ENCODE measurements at regions not wholly inside any gene's neighbourhood (a gene's known extent, or its start where the extent isn't known, plus 50 kb on each side); places are given as distances from the start of the nearest gene placed in this dataset.
A peak's percentile ranks its signal among the peaks of the same experiment; 100 is the strongest.

GRCh38 chr7:40918701-40919271, 784.0 kb downstream of the SUGCT start (continued):
- TF ChIP-seq CREB5 (CRISPR knock-in tag; IDR thresholded peaks at IDR 0.05; ENCODE audit: low read depth) (peak; percentile 91), ZC3H10 (CRISPR knock-in tag; IDR thresholded peaks at IDR 0.05) (no peak), TOX (CRISPR knock-in tag; IDR thresholded peaks at IDR 0.05; ENCODE audit: borderline replicate concordance) (no peak), ARNTL (CRISPR knock-in tag; IDR thresholded peaks at IDR 0.05; ENCODE audit: borderline replicate concordance, low read depth) (no peak), PATZ1 (CRISPR knock-in tag; IDR thresholded peaks at IDR 0.05; ENCODE audit: borderline replicate concordance) (no peak), SNAI2 (CRISPR knock-in tag; IDR thresholded peaks at IDR 0.05) (no peak), ZNF8 (CRISPR knock-in tag; IDR thresholded peaks at IDR 0.05) (no peak)

GRCh38 chr7:40916813-40917212, 782.0 kb downstream of the SUGCT start:
- ATAC-seq, result no peak
- no peak for TF ChIP-seq ARNTL (CRISPR knock-in tag; IDR thresholded peaks at IDR 0.05; ENCODE audit: borderline replicate concordance, low read depth)
- TF ChIP-seq CSRNP3 (CRISPR knock-in tag; IDR thresholded peaks at IDR 0.05), result no peak
- no peak for TF ChIP-seq TOX (CRISPR knock-in tag; IDR thresholded peaks at IDR 0.05; ENCODE audit: borderline replicate concordance)
- no peak for TF ChIP-seq ESRRG (CRISPR knock-in tag; IDR thresholded peaks at IDR 0.05)
- TF ChIP-seq ISL1 (CRISPR knock-in tag; IDR thresholded peaks at IDR 0.05), result no peak
- no peak for TF ChIP-seq TSHZ2 (CRISPR knock-in tag; IDR thresholded peaks at IDR 0.05)
- TF ChIP-seq BACH2 (CRISPR knock-in tag; IDR thresholded peaks at IDR 0.05; ENCODE audit: borderline replicate concordance), result no peak
- TF ChIP-seq TCF4 (CRISPR knock-in tag; IDR thresholded peaks at IDR 0.05; ENCODE audit: borderline replicate concordance), result no peak

GRCh38 chr7:40915071-40915470, 780.3 kb downstream of the SUGCT start:
- no peak for ATAC-seq
- TF ChIP-seq ZFP30 (CRISPR knock-in tag; IDR thresholded peaks at IDR 0.05) (no peak), ZFP3 (CRISPR knock-in tag; IDR thresholded peaks at IDR 0.05) (no peak), ESRRG (CRISPR knock-in tag; IDR thresholded peaks at IDR 0.05) (no peak)

Measured in SK-N-SH treated with all-trans-retinoic acid at 6 μM for 48 hours (cell line).